HG02870 (cell line): ENCODE measurements at regions not wholly inside any gene's neighbourhood (a gene's known extent, or its start where the extent isn't known, plus 50 kb on each side); places are given as distances from the start of the nearest gene placed in this dataset.

ENCODE experiments used
- ATAC-seq: cut with Tn5 transposase; IDR thresholded peaks from one replicate; pipeline ENCODE4 v1.9.1; 2021; ENCODE audit warnings: mild to moderate bottlenecking, moderate library complexity; ENCODE audit not compliant: unreplicated experiment

- no peak for ATAC-seq
These were observed 289.2 kb upstream of the THBS1 start for GRCh38 chr15:39291690-39292089.

- peak; percentile 86 for ATAC-seq
These were observed 283.9 kb upstream of the THBS1 start for GRCh38 chr15:39296955-39297354.

- ATAC-seq = no peak
These were observed 282.5 kb upstream of the THBS1 start for GRCh38 chr15:39298271-39298962.

- ATAC-seq = no peak
These were observed 281.2 kb upstream of the THBS1 start for GRCh38 chr15:39299486-39300267.

GRCh38 chr15:39300451-39301153 is 280.3 kb upstream of the THBS1 start:
- ATAC-seq = no peak

GRCh38 chr15:39301589-39301999 is 279.3 kb upstream of the THBS1 start:
- no peak for ATAC-seq

GRCh38 chr15:39302936-39303335 is 277.9 kb upstream of the THBS1 start:
- no peak for ATAC-seq

GRCh38 chr15:39304201-39304841 is 276.6 kb upstream of the THBS1 start:
- ATAC-seq = no peak

GRCh38 chr15:39304931-39305728 is 275.7 kb upstream of the THBS1 start:
- no peak for ATAC-seq

- no peak for ATAC-seq
These were observed 270.2 kb upstream of the THBS1 start for GRCh38 chr15:39310633-39311032.

- ATAC-seq = peak; percentile 58
These were observed 267.9 kb upstream of the THBS1 start for GRCh38 chr15:39312984-39313383.

GRCh38 chr15:39313467-39313866 is 267.4 kb upstream of the THBS1 start:
- ATAC-seq = no peak

- ATAC-seq = no peak
These were observed 267.0 kb upstream of the THBS1 start for GRCh38 chr15:39313881-39314280.

GRCh38 chr15:39315206-39315850 is 265.6 kb upstream of the THBS1 start:
- ATAC-seq = no peak

- ATAC-seq = no peak
These were observed 263.7 kb upstream of the THBS1 start for GRCh38 chr15:39317225-39317624.

GRCh38 chr15:39318231-39318630 is 262.6 kb upstream of the THBS1 start:
- ATAC-seq = no peak

- ATAC-seq = no peak
These were observed 260.5 kb upstream of the THBS1 start for GRCh38 chr15:39320355-39320754.

GRCh38 chr15:39320886-39321285 is 260.0 kb upstream of the THBS1 start:
- no peak for ATAC-seq

- no peak for ATAC-seq
These were observed 258.9 kb upstream of the THBS1 start for GRCh38 chr15:39321977-39322376.

GRCh38 chr15:39323157-39323556 is 257.7 kb upstream of the THBS1 start:
- ATAC-seq = no peak
